ENCODE measurements at regions not wholly inside any gene's neighbourhood (a gene's known extent, or its start where the extent isn't known, plus 50 kb on each side); places are given as distances from the start of the nearest gene placed in this dataset.

DNA sequence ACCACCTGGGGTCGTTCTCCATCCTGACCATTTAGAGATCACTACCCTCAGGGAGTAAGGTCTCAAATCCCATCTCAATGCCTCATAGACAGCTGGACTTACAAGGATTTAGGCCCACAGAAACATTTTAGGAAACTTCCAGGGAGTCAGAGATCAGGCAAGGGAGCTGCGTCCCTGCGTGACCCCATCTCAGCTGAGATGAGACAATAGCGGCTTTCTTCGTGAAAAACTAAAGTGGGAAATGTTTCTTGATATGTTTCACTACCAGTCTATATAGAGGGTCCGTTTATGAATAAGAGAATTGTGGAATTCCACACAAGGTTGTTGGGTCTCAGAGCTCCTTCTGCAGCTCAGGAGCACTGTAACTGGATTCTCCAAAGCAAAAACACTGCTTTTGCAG is 105.1 kb downstream of the VCPKMT start:
- TF ChIP-seq RNF2 (IDR thresholded peaks at IDR 0.05; ENCODE audit: borderline replicate concordance, low read depth, low read length, missing control alignments, poor library complexity, severe bottlenecking) = no peak
- TF ChIP-seq, protein P1, sequence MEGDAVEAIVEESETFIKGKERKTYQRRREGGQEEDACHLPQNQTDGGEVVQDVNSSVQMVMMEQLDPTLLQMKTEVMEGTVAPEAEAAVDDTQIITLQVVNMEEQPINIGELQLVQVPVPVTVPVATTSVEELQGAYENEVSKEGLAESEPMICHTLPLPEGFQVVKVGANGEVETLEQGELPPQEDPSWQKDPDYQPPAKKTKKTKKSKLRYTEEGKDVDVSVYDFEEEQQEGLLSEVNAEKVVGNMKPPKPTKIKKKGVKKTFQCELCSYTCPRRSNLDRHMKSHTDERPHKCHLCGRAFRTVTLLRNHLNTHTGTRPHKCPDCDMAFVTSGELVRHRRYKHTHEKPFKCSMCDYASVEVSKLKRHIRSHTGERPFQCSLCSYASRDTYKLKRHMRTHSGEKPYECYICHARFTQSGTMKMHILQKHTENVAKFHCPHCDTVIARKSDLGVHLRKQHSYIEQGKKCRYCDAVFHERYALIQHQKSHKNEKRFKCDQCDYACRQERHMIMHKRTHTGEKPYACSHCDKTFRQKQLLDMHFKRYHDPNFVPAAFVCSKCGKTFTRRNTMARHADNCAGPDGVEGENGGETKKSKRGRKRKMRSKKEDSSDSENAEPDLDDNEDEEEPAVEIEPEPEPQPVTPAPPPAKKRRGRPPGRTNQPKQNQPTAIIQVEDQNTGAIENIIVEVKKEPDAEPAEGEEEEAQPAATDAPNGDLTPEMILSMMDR (IDR thresholded peaks at IDR 0.05; ENCODE audit: control extremely low read depth in 1 of 3, insufficient read depth in 1 of 3, low read depth in 1 of 3, low read length in 3 of 3) = no peak
- TF ChIP-seq ATF2 (IDR thresholded peaks at IDR 0.05; ENCODE audit: low read length) = no peak
- no peak for TF ChIP-seq SIX5 (IDR thresholded peaks at IDR 0.05; ENCODE audit: low read depth, low read length)
- TF ChIP-seq TAF1 (IDR thresholded peaks at IDR 0.05; ENCODE audit: low read depth, low read length) = no peak

Data from H1 (cell line).